Stimulated activated CD8-positive, alpha-beta memory T cell treated with anti-CD3 and anti-CD28 coated beads, Interleukin-4, amount 100 ng/mL, for 1 hour (primary cell): ENCODE measurements at regions not wholly inside any gene's neighbourhood (a gene's known extent, or its start where the extent isn't known, plus 50 kb on each side); places are given as distances from the start of the nearest gene placed in this dataset.
A peak's percentile ranks its signal among the peaks of the same experiment; 100 is the strongest.

Experiments used
- DNase-seq, 2 donors: peaks; one replicate each; pipeline ENCODE4 v3.0.0-alpha.2; 2020; ENCODE audit warnings: low read depth in 2 of 2, low spot score in 1 of 2

DNA sequence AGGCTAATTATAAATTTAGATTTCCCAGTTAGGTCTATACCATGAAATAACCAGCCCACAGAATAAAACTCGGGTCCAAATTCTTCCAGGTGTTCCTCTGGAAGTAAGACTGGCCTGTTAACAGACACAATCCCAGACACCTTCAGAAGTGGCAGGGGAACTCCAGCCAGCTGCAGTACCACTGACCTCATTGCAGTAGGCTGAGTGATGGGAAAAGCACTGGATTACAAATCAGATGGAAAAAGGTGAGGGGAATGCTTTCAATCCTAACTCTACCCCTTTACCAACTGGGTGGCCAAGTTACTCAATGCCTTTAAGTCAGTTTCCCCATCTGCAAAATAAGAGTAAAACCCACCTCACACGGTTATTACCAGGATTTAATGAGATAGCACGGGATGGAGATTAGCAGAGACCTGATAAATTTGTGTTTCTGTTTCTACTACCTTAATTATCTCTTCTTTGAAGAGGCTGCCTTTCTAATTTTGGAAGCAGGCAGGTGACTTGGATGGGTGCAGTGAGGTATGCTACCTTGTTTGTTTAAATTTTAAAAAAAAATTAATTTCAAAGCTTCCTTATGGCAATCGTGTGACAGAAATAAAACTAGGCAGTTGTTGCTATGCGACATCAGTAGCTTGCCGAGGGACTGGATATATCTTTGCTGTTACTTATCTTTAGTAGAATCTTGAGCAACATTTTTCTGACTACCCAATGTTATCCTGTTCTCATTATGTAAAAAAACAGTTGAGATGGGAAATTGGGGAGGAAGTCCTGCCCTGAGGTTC lies 167.3 kb upstream of the GRIN2B start:
- no peak for DNase-seq

DNA sequence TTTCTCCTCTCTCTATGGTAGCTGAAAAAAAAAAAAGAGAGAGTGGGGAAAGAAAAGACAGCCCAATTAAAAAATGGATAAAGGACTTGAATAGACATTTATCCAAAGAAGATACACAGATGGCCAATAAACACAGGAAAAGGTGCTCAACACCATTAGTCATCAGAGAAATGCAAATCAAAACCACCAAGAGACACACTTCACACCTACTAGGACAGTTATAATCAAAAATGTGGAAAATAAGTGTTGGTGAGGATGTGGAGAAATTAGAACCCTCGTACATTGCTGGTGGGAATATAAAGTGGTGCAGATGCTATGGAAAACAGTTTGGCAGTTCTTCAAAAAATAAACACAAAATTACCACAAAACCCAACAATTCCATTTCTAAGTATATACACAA lies 172.4 kb upstream of the GRIN2B start:
- no peak for DNase-seq

DNA sequence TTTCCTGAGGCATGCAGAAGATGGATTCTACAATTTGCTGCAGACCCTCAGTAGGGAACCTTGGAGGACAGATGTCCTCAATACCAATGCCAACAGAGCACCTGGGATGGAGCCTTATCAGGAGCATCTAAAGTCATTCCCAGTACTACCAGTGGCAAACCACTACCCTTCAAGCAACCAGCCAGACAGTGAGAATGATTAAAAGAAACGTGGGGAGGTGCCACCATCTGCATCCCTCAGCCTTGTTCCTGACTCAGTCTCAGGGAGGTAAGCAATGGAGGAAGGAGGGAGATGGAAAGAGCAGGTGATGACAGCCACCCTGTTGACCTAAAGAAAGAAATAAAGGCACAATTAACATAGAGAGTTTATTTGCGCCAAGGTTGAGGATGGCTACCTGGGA lies 175.2 kb upstream of the GRIN2B start:
- DNase-seq, result no peak

DNA sequence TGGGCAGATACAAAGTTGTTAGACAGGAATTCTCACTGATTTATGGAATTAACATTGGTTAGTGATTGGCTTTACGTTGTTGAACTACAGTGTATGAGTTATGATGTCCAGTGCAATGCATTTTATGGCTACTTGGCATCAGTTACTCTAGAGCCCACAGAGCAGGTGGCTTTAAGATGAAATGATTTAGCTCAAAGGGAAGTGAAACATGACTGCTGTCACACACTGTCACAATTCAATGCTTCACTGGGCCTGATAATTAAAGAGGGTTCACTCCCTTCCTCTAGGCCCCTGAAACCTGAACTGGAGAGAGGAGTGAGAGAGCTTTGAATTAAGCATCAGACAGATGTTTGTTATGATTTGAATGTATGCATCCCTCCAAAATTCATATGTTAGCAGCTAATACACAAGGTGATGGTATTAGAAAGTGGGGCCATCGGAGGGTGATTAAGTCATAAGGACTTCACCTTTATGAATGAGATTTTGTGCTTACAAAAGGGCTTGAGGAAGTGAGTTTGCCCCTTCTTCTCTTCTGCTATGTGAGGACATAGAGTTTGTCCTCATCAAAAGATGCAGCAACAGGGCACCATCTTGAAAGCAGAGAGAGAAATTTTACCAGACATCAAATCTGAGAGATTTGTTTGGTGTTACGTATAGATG lies 175.8 kb upstream of the GRIN2B start:
- DNase-seq, result no peak

DNA sequence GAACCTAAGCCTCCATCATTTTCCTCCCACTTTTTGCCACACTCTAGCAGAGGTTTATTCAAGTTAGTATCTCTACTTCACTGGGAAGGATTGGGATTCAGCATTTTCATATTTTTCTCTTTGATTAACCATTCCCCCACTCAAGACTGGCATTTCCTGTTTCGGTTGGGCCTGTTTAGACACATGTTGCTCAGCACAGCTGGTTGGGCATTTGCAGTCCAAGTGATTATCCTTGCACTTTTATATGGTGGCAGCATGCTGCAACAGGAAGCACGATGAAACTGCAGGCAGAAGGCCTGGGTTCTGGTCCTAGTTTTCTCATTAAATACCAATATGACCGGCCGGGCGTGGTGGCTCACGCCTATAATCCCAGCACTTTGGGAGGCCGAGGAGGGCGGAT lies 182.9 kb upstream of the GRIN2B start:
- DNase-seq, result no peak

DNA sequence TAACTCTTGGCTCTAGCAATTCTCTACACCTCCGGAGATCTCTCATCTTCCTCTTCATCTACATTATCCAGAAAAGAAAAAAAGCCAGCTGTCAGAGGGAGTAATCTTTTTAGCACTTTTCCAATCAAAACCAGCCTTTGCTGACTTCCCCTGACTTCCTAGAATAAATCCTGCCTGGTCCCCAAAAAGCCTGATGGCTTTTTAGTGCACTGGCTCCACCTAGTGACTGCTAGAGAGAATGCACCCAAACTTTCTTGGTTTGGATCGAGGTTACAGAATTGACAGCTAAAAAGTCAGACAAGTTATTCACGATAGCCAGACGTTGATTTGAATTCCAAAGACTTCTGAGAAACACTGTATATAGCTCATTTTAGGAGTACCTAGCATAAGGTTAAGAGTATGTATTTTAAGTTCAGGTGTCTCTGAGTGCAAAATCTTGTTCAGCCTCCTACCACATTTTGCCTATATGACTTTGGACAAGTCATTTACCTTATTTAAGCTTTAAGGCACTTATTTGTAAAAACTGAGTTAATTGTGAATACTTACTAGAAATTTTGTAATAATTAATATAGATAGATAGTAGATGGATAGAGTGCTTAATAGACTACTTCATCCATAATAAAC lies 185.7 kb upstream of the GRIN2B start:
- DNase-seq, result peak in 1 of 2 donors; percentile 3

DNA sequence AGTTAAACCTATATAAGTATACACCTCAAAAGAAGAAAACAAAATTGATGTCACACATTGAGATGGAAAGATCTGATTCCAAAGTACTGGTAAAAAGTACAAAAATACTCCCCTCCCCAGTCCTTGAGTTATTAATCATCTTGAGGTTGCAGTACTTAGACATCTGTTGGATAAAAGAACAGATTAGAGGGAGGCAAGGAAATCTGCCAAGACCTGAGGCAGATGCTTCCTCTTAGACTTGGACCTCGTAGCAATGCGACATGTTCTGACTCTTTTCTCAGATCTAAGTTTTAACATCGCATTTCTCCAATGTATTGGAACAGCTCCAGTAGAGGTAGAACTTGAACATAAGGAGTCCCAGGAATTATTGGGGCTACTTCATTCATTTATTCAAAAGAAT lies 187.9 kb upstream of the GRIN2B start:
- DNase-seq, result no peak

DNA sequence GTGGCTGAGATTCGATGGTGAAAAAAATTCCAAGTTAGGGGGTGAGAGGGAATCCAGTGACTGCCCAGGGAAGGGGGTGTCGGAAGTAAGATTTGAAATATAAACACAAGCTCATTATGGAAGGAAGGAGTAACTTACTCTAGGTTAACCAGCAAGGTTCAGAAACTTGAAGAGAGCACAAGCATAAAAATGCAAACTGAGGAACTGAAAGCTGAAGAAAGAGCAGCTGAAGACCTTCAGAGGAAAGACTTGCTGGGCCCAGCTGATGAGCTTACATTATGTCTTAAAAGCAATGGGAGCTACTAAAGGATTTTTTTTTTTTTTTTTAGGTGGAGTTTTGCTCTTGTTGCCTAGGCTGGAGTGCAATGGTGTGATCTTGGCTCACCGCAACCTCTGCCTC lies 189.7 kb upstream of the GRIN2B start:
- DNase-seq, result no peak

DNA sequence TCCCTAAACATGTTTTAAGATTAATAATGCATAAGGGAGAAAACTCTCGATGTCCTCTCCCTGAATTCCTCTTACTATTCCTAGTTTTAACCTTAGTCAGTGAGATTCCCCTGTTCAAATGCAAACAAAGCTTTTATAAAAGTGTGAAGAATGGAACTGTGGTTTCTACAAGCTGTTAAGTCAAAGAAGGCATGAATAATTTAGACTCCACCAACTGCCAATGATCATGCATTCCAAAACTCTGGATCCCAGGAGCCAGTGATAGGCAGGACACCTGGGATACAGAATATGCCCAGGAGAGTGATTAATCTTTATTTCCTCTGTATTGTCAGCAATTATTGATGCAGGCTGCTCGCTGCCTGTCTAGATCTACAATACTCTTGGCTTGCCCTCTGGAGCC lies 190.3 kb upstream of the ATF7IP start:
- DNase-seq, result no peak

DNA sequence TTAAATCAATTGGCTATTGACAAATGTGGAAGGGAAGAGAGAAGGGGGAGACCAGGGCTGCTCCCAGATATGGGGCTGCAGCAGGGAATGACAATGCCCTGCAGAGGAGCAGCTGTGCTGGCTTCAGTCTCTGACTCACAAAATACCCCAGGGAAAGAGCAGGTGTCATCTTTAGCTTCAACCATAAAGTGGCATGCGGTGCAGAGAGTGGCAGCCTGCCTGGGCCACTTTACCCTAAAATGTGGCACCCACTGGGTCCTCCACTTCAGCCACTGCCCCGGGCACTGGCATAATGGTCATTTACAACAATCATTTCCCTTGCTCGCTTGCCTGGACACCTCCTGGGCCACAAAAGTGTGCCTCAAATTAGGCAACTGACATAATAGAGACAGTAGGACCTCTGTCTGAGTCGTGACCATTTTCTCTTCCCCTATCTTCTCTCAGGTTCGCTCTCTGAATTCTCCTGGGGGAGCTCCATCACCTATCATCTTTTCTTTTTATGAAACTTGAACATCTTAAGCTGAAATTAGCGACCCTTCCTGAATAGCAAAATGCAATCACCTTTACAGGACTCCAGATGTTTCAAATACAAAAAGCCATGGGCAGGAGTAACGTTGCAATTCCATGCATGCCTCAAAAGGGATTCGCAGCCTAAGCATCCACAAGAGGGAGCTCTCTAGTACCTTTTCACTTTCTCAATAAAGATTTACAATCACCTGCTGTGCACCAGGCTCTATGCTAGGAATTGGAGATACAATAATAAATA lies 179.9 kb upstream of the ATF7IP start:
- no peak for DNase-seq

DNA sequence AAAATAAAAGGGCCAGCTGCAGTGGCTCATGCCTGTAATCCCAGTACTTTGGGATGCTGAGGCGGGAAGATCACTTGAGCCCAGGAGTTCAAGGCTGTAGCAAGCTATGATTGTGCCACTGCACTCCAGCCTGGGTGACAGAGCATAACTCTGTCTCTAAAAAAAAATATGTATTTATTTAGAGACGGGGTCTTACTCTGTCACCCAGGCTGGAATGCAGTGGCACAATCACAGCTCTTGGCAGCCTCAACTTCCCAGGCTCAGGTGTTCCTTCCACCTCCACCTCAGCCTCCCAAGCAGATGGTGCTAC lies 179.3 kb upstream of the ATF7IP start:
- DNase-seq, result no peak

DNA sequence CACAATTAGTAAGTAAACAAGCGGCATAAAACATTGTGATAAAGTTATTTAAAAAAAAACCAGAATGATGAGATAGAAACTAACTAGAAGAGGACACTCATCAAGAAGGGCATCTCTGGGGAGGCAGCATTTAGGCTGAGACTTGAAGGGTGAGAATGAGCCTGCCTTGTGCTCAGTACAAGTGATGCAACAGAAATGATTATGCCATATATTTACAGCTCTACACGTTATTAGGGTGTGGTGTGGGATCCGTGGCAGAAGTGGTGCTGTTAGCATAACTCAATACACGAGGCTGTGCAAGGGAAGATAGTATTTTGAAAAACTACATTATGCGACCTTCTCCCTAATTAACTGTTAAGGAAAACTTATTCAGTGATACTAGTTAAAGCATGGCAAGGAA lies 178.5 kb upstream of the ATF7IP start:
- DNase-seq, result no peak

DNA sequence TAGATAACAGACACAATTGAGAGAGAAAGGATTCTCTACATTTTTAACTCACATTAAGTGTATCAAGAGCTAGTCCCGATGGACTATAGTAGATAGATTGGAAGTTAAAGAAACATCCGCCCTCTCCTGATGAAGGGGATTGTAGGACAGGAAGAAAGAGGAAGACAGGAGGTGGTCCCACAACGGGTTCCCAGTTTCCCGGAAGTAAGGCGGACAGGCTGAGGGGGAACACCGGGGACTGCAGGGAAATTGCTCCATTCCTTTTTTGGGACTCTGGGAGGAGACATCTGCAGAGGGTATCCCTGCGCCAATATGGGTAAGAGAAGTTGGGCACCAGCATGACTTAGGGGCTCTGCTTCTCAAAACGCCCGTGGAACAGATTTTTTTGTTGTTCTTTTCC lies 177.5 kb upstream of the ATF7IP start:
- DNase-seq, result no peak

DNA sequence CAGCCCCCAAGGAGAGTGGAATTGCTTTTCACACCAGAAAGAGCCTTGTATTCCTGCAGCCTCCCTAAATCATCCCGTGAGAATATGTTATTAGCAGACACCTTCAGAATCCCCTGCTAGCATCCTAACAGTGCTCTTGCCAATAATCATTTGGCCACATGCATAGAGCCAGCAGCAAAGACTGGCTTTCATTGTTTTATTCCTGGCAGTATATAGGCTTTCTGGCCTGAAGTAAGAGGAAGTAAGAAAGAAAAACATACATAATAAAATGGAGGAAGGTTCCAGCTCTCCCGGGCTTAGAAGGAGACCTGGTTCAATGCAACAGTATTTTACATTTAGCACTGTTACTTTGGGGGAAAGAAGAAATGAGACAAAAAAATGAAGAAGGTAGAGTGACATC lies 176.7 kb upstream of the ATF7IP start:
- no peak for DNase-seq

DNA sequence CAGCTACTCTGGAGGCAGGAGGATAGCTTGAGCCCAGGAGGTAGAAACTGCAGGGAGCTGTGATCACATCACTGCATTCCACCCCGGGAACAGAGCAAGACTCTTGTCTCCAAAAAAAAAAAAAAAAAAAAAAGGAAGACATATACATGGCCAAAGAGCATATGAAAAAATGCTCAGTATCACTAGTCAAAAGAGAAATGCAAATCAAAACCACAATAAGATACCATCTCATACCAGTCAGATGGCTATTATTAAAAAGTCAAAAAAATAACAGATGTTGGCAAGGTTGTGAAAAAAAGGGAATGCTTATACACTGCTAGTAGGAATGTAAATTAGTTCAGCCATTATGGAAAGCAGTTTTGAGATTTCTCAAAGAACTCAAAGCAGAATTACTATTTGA lies 174.8 kb upstream of the ATF7IP start:
- no peak for DNase-seq

DNA sequence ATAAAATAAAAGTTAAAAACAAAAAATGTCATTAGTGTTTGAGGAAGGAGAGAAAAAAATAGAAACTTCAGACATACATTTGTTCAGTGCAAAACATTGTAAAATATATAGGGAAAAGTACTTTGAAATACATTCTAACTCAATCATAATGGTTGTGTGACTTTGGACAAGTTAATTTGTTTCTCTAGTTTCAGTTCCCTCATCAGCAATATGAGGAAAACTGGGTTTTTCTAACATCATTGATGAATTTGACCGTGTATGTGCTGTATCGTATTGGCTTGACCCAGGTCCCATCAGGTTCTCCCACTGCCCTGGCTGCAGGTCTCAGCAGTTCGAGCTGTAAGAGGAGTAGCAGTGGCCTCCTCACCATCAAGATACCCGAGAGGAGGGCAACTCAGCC lies 173.9 kb upstream of the ATF7IP start:
- no peak for DNase-seq

DNA sequence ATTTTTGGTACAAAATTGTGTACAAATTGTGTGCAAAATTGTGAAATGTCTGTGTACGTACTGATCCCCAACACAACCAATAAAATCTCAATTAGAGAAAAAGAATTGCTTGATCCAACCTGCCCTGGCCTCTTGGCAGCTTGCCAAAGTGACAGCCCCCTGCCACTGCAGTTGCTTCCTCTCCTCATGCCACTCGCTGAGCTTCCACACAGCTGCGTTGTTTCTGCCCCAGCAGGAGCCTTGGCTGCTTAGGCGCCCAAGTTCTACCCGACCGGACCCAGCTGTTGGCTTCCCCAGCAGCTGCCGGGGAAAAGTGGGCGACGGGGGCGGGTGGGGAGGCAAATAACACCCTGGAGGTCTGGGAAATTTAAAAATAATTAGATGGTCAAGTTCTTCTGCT lies 171.8 kb upstream of the ATF7IP start:
- no peak for DNase-seq

DNA sequence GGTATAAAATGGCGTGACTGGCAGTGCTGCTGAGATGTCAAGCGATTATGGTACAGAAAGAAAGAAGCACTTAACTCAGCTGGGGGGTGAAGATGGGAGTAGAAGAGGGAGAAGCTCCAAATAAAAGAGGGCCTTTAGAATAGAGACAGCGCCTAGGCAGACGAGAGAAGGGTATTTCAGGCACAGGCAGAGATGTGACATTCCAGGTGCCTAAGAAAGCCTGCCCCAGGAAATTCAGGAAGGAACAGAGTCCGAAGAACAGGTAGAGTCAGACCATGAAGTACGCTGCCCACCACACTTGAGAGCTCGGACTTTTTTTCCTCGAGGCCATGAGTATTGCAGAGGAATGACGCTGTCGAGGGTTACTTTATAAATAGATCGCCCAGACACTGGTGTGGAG lies 170.9 kb upstream of the ATF7IP start:
- DNase-seq, result no peak

DNA sequence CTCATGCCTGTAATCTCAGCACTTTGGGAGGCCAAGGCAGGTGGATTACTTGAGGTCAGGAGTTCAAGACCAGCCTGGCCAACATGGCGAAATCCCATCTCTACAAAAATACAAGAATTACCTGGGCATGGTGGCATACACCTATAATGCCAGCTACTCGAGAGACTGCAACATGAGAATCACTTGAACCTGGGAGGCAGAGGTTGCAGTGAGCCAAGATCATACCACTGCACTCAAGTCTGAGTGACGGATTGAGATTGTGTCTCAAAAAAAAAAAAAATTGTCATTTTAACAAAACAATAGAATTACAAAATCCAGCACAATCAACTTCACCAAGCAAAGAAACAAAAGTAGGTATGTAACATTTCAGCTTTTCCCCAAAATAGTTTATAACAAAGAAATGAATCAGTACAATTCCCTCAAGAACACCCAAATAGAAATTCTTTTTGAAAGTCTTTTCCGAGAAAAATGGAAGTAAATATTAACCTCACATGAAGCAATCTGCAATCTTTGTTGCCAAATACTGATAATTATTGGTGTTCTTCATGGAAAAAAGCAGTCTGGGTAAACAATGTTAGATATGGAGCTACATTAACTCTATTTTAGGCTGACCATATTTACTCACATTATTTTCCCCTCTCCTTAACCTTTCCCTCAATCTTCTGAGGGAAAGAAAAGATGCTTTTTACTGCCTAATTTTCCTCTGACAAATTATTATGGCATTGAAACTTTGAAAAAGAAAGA lies 165.9 kb upstream of the ATF7IP start:
- DNase-seq, result no peak

DNA sequence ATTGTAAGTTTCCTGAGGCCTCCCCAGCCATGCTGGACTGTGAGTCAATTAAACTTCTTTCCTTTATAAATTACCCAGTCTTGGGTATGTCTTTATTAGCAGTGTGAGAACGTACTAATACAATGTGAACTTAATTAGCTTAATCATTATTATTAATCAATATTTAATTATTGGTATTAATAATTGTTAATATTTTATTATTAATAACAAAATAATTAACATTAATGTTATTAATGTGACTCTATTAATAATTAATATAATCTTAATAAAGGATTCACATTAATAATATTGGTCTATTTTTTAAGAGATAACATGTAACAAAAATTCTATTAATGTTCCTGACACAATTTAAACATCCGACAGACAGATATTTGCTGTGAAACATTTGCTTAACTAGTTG lies 164.9 kb upstream of the ATF7IP start:
- no peak for DNase-seq

DNA sequence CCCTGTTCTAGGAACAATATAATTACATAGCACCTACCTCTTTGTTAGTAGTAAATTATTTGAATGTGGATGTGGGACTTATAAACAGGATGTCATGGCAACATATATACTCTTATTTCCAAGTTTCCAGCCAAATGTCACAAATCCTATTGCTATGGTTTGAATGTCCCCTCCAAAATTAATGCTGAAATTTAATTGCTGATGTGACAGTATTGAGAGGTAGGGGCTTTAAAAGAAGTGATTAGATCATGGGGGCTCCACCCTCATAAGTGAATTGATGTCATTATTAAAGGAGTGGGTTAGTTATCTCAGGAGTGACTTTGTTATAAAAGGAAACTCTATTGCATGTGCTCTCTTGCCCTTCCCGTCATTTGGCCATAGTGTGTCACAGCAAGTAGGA lies 164.2 kb upstream of the ATF7IP start:
- no peak for DNase-seq
